Endothelial cell of umbilical vein (primary cell): ENCODE measurements at regions not wholly inside any gene's neighbourhood (a gene's known extent, or its start where the extent isn't known, plus 50 kb on each side); places are given as distances from the start of the nearest gene placed in this dataset.

Source experiments
- BruUV-seq: library from RNA; stranded (reverse); fragments of 400-500 nt; replicated peaks from 2 replicates; lab custom pipeline; 2021; lab: Mats Ljungman, UMichigan
- CTCF ChIA-PET: fragments of 300-600, 350-600 bp; sonication (Branson Sonifier 250); formaldehyde crosslinking; loops from one replicate; lab custom pipeline; 2021; ENCODE audit warnings: antibody characterized with exemption, inconsistent platforms; lab: Charles Lee
- POLR2A ChIA-PET: fragments of 300-600, 350-600 bp; sonication (Branson Sonifier 250); formaldehyde crosslinking; loops from one replicate; lab custom pipeline; 2021; ENCODE audit warnings: antibody characterized with exemption, inconsistent platforms; lab: Charles Lee
- DNase-seq: peaks from one replicate; pipeline ENCODE4 v3.0.0-alpha.2; 2011; ENCODE audit warnings: low read depth, low spot score
- FAIRE-seq: peaks from 2 replicates; lab custom pipeline; 2011; peaks lifted over from hg19 to GRCh38; lab: Jason Lieb, UNC
- H2AFZ ChIP-seq: 2 replicates; pipeline ENCODE4 v1.6.0; 2012; ENCODE audit warnings: low read depth, low read length, control low read depth, inconsistent platforms
- H3K27ac ChIP-seq: 2 replicates; pipeline ENCODE4 v1.5.1; 2011; ENCODE audit warnings: low read depth, mild to moderate bottlenecking, control low read depth, low read length, moderate library complexity; ENCODE audit not compliant: insufficient read depth
- H3K27me3 ChIP-seq, 2 experiments: 2 replicates each; pipeline versions ENCODE4 v1.6.0 to v1.6.1; 2011; ENCODE audit warnings: low read length in 2 of 2, mixed read lengths in 1 of 2; ENCODE audit not compliant: control insufficient read depth in 2 of 2, insufficient read depth in 2 of 2
- H3K36me3 ChIP-seq, 2 experiments: 2 replicates in 1 of 2; 3 replicates in 1 of 2; pipeline ENCODE4 v1.5.1; 2011; ENCODE audit warnings: low read length in 2 of 2, mild to moderate bottlenecking in 1 of 2, moderate library complexity in 1 of 2; ENCODE audit not compliant: control insufficient read depth in 2 of 2, insufficient read depth in 2 of 2; ENCODE audit errors: extremely low read depth in 1 of 2
- H3K4me1 ChIP-seq: 3 replicates; pipeline ENCODE4 v1.5.1; 2011; ENCODE audit warnings: mild to moderate bottlenecking, low read length; ENCODE audit not compliant: control insufficient read depth, insufficient read depth; ENCODE audit errors: extremely low read depth
- H3K4me2 ChIP-seq: 2 replicates; pipeline ENCODE4 v1.6.1; 2011; ENCODE audit warnings: low read length, control low read depth, mixed read lengths; ENCODE audit not compliant: insufficient read depth
- H3K4me3 ChIP-seq, 3 experiments: fragments of 200-600 bp in 1 of 3; sonication (generic), shearing (Covaris generic) in 1 of 3; replicated peaks in 1 of 3; 2 replicates each; pipeline ENCODE4 v1.5.1; 2011 to 2016; ENCODE audit warnings: control low read depth in 3 of 3, low read length in 3 of 3, mild to moderate bottlenecking in 2 of 3, inconsistent platforms in 1 of 3, low read depth in 1 of 3, moderate library complexity in 1 of 3; ENCODE audit not compliant: insufficient read depth in 1 of 3
- H3K79me2 ChIP-seq: 2 replicates; pipeline ENCODE4 v1.6.0; 2012; ENCODE audit warnings: low read length, inconsistent platforms; ENCODE audit not compliant: control insufficient read depth, insufficient read depth
- H3K9ac ChIP-seq: replicated peaks from 2 replicates; pipeline ENCODE3; 2011; ENCODE audit warnings: low read length, control low read depth; ENCODE audit not compliant: insufficient read depth; ENCODE audit errors: extremely low read depth
- H3K9me1 ChIP-seq: replicated peaks from 3 replicates; pipeline ENCODE4 v1.6.0; 2011; ENCODE audit warnings: mild to moderate bottlenecking, low read length; ENCODE audit not compliant: control insufficient read depth, insufficient read depth; ENCODE audit errors: extremely low read depth
- H3K9me3 ChIP-seq: replicated peaks from 2 replicates; pipeline ENCODE4 v1.5.1; 2012; ENCODE audit warnings: low read length, inconsistent platforms; ENCODE audit not compliant: control insufficient read depth, insufficient read depth
- H4K20me1 ChIP-seq: replicated peaks from 2 replicates; pipeline ENCODE3; 2011; ENCODE audit warnings: mild to moderate bottlenecking, low read length; ENCODE audit not compliant: control insufficient read depth, insufficient read depth; ENCODE audit errors: extremely low read depth
- EZH2 ChIP-seq: IDR thresholded peaks from 2 replicates; pipeline ENCODE4 v1.6.1; 2012; ENCODE audit warnings: borderline replicate concordance, low read depth, mild to moderate bottlenecking, moderate library complexity, low read length, inconsistent platforms; ENCODE audit not compliant: severe bottlenecking
- FOS ChIP-seq: IDR thresholded peaks from 2 replicates; pipeline ENCODE4 v1.6.1; 2011; ENCODE audit warnings: mild to moderate bottlenecking, low read length, moderate library complexity, borderline replicate concordance; ENCODE audit not compliant: insufficient read depth
- GATA2 ChIP-seq: IDR thresholded peaks from 2 replicates; pipeline ENCODE4 v1.7.0; 2011; ENCODE audit warnings: low read depth, mild to moderate bottlenecking, moderate library complexity, mixed read lengths, low read length; ENCODE audit not compliant: insufficient read length, insufficient read depth
- JUN ChIP-seq: IDR thresholded peaks from 2 replicates; pipeline ENCODE4 v1.6.1; 2011; ENCODE audit warnings: borderline replicate concordance, low read depth; ENCODE audit not compliant: insufficient read length, insufficient read depth
- MYC ChIP-seq: IDR thresholded peaks from one replicate; pipeline ENCODE4 v1.6.1; 2011; ENCODE audit warnings: mild to moderate bottlenecking, low read depth, low read length
- POLR2A ChIP-seq: IDR thresholded peaks from 2 replicates; pipeline ENCODE4 v1.6.1; 2012; ENCODE audit warnings: low read depth, mild to moderate bottlenecking, control low read depth, low read length
- POLR2AphosphoS5 ChIP-seq: IDR thresholded peaks from 2 replicates; pipeline ENCODE4 v1.6.1; 2012; ENCODE audit warnings: low read depth, mild to moderate bottlenecking, control low read depth, low read length, moderate library complexity; ENCODE audit not compliant: insufficient read depth
- dilution Hi-C: fragments of 300-500 bp; cut with MboI; formaldehyde crosslinking; loops from one replicate; pipeline ENCODE4 v1.15.0; 2019; ENCODE audit warnings: low sequenced_read_pairs; ENCODE audit not compliant: extremely low pct_ligation_motif_present
- intact Hi-C: fragments of 100-400 bp; cut with micrococcal nuclease; formaldehyde crosslinking; loops from one replicate; pipeline ENCODE4 v1.10.0; 2022
- TF ChIP-seq, protein P1 (sequence below): IDR thresholded peaks from 2 replicates; pipeline ENCODE4 v1.6.1; 2011; ENCODE audit not compliant: insufficient read depth, insufficient read length
- TF ChIP-seq, protein P2 (sequence below), 2 donors: IDR thresholded peaks; 1 replicate in 1 of 2; 2 replicates in 1 of 2; pipeline ENCODE4 v1.5.1; 2011; ENCODE audit warnings: low read length in 2 of 2, mild to moderate bottlenecking in 2 of 2, moderate library complexity in 2 of 2, control low read depth in 1 of 2, inconsistent platforms in 1 of 2, low read depth in 1 of 2; ENCODE audit not compliant: insufficient read depth in 1 of 2; ENCODE audit errors: extremely low read depth in 1 of 2

- H3K27me3 ChIP-seq: no peaks in the 10 kb centered on the region
- dilution Hi-C loops: no loop called here
- no peaks in the 10 kb centered on the region for H3K9me1 ChIP-seq
- H4K20me1 ChIP-seq: no peaks in the 10 kb centered on the region
- FAIRE-seq (no peak), DNase-seq (no peak)
- TF ChIP-seq JUN (no peak), EZH2 (no peak), MYC (no peak), FOS (no peak), POLR2A (no peak), POLR2AphosphoS5 (no peak), GATA2 (no peak)
- TF ChIP-seq, protein P1, sequence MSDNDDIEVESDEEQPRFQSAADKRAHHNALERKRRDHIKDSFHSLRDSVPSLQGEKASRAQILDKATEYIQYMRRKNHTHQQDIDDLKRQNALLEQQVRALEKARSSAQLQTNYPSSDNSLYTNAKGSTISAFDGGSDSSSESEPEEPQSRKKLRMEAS: no peak
- TF ChIP-seq, protein P2, sequence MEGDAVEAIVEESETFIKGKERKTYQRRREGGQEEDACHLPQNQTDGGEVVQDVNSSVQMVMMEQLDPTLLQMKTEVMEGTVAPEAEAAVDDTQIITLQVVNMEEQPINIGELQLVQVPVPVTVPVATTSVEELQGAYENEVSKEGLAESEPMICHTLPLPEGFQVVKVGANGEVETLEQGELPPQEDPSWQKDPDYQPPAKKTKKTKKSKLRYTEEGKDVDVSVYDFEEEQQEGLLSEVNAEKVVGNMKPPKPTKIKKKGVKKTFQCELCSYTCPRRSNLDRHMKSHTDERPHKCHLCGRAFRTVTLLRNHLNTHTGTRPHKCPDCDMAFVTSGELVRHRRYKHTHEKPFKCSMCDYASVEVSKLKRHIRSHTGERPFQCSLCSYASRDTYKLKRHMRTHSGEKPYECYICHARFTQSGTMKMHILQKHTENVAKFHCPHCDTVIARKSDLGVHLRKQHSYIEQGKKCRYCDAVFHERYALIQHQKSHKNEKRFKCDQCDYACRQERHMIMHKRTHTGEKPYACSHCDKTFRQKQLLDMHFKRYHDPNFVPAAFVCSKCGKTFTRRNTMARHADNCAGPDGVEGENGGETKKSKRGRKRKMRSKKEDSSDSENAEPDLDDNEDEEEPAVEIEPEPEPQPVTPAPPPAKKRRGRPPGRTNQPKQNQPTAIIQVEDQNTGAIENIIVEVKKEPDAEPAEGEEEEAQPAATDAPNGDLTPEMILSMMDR (IDR thresholded peaks at IDR 0.05; ENCODE audit: extremely low read depth in 1 of 2, insufficient read depth in 1 of 2, low read depth in 1 of 2, low read length in 2 of 2): no peak
- POLR2A ChIA-PET: no interaction called here
- H3K36me3 ChIP-seq: no peaks in the 10 kb centered on the region
- no peak overlapping the region for H3K4me2 ChIP-seq
- H2AFZ ChIP-seq: no peak overlapping the region
- no peaks in the 10 kb centered on the region for H3K9me3 ChIP-seq
- no peaks in the 10 kb centered on the region for H3K79me2 ChIP-seq
- H3K9ac ChIP-seq: no peak overlapping the region
- BruUV-seq: no TSS peak
- intact Hi-C loops: no loop called here
- H3K4me1 ChIP-seq: peaks cover under 1% of the 10 kb centered on the region
- CTCF ChIA-PET: interaction anchor here (2.8 kb wide), 1 partner anchor 10 kb away, joined by 12 read pairs; no protein-coding TSS in a partner anchor
- no peak overlapping the region for H3K27ac ChIP-seq
- H3K4me3 ChIP-seq: no peak overlapping the region
These were observed 358.7 kb upstream of the JARID2 start for GRCh38 chr6:14887181-14887580.
